DMS114 treated with DMSO at 0.1 percent for 48 hours (cell line): ENCODE measurements at regions not wholly inside any gene's neighbourhood (a gene's known extent, or its start where the extent isn't known, plus 50 kb on each side); places are given as distances from the start of the nearest gene placed in this dataset.

ENCODE experiments used
- DNase-seq: peaks from one replicate; lab custom pipeline; 2025; ENCODE audit not compliant: unreplicated experiment; lab: John Stamatoyannopoulos, UW

DNA sequence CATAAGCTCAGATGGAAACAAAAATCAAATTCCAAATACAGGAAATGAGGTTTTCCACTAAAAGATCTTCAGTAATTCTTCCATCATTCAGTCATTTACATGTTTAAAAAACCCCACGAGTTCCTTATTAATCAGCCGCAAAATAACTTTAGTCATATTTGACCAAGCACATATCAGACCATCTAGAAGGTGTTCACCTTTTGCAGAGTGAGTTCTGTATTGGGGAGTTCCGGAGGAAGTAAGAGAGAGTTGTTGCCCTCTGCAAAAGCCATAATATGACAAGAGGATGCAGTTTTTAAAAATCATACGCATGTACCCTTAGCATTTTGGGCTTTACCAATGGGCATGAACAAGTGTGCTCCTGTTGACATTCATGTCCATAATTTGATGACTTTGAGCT lies 61.6 kb downstream of the CCR1 start:
- DNase-seq = no peak

DNA sequence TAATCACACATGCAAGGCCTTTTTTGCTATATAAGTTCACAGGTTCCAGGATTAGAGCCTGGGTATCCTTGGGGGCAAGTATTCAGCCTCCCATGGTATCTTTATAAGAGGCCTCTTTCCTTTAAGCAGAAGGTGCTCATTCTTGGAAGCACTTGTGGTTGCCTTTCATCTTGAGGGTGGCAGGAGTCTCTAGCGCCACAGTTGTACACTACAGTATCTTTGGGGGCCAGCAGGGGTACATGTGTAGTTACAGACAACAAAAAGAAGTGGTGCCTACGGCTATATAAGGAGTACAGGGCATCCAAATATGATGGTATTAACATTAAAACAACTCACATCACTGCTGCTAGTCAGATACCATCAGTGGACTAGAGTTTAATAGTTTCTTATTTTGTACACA lies 62.1 kb downstream of the CCR1 start:
- no peak for DNase-seq

DNA sequence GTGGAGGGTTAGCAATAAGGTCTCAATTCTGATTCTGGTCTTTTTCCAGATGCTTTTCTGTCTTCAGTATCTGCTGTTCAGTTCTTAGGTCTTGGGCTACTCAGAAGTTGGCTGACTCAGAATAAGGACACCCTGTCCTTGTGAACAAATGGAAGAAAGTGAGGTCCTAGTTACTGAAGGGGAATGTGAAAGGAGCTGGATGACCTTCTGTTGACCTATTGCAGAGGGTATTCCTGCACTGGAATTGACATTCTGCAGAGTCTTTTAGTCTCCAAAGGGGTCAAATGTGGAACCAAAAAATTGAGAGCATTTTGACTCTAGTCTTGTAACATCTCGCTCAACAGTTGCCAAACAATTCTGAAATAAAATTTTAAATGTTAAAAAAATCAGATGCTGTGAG lies 63.0 kb downstream of the CCR1 start:
- DNase-seq = no peak

DNA sequence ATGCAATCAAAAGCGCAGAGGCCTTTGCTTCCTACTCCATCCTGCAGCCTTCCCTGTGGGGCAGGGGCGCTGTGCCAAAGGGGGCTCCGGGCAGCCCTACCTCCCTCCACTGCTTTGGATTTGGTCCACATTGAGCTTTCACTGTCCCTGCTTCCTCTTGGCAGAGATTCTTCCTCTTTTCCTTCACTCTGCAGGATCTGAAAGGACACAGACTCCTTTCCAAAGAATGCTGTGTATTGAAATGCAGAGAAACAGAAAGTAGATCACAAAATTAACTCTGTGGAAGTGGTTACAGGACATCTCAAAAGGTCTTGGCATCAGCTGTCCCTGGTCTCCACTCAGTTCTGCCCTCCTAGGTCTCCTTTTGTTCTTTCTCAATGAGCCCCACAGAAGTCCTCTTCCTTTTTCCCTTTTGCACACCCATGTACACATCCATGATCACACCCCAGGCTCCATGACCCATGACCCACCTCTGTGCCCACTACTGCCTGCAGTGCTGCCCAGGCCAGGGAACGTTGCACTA lies 64.1 kb downstream of the CCR1 start:
- no peak for DNase-seq

DNA sequence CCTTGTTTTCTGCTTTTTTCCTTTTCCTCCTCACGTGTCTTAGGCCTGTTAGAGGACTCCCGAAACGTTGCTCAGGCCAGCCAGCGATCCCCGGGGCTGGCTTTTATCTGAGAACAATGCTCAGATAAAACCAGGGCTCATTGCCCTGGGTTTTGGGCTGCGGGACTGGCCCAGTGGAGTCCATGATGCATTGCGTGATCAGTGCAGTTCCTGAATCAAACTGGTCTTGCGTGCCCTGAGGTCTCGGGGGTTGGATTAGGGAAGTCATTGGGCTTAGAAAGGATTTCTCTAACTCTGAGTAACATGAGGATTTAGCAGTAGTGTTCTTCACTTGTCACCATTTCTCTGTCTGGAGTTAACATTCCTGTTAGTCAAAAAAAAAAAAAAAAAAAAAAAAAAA lies 66.3 kb downstream of the CCR1 start:
- no peak for DNase-seq

DNA sequence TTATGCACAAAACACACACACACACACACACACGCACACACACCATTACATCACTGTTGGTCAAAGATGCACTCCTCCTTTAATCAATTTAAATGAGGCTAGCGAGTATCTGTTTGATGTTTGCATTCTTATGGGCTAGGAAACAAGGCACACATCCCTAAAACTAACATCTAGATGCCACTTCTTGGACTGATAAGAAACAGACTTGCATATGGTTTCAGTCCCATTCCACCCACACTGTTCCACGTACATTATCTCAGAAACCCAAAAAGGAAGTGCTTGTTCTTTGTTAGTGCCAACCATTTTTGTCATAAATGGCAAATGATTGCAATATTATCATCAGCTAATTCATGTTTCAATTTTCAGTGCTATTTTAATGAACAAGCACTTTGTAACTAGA lies 69.5 kb downstream of the CCR1 start:
- no peak for DNase-seq

DNA sequence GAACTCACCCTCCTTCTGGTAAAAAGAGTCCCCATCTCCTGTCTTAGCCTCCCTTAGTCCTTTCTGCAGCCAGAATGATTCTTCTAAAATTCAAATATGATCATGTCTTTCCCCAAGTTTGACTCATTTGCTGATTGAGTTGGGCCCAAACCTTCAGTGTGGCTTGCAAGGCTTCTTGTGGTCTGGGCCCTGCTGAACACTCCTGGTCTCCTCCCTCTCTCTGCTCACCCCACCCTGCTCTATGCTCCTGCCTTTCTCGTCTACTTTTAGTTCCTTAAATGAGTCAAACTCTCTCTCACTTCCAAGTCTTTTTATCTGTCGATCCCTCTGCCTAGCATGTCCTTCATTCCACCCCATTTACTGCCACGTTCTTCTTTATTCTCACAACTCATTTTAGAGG lies 72.6 kb downstream of the CCR1 start:
- DNase-seq = no peak

DNA sequence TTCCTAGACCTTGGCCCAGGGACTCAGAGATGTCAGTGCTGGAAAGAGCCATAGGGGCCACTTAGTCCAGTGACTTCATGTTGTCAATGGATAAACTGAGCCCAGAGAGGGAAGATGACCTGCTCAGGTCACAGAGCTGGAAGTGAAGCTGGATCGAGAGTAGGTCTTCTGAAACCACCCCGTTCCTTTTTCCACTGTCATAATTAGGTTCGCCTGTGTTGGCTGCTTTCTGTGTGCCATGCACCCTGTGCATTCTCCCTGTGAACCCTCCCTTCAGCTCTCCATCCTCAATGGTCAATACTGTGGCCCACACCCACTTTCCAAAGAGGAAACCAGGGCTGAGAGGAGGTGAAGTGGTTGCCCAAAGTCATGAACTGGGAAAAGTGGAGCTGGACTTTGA lies 74.8 kb downstream of the CCR1 start:
- DNase-seq = no peak

DNA sequence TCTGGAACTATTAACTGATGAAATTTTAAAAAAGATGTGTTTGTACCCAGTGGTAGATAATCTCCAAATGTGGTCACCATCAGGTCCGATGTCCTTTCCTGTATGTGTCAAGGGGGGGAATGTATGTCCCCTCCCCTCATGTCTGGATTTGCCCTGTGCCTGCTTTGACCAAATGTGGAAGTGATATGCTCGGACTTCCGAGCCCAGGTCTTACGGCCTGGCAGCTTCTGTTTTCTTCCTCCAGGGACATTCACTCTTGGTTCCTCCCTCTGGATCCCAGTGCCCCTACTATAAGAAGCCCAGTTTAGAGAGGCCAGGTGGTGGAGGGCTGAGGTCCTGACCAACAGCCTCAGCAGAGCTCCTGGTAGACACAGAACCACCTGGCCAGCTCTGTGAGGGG lies 75.5 kb downstream of the CCR1 start:
- no peak for DNase-seq

DNA sequence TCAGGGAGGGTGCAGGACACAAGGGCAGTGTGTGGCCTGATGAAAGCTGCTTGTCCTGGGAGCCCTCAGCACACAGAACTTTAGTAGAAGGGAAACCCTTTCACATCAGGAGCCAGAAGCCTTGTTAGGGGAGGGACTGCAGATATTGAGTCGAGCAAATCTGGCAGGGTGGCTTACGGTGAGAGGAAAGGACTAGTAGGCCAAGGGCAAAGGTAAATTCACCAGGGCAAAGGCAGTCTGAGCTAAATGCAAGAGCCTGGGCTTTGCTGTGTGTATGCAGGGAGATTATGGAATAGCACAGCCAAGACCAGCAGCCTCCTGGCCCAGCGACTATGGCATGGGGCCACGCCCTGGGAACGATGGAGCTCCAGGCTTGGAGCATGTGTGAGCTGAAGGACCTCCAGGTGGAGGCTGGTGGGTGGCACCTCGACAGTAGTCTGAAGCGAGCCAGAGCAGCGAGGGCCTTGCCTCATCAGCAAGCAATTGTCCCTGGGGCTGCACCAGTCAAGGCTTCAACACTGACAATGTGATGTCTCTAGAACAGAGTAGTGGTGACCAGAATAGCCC lies 76.1 kb downstream of the CCR1 start:
- no peak for DNase-seq

DNA sequence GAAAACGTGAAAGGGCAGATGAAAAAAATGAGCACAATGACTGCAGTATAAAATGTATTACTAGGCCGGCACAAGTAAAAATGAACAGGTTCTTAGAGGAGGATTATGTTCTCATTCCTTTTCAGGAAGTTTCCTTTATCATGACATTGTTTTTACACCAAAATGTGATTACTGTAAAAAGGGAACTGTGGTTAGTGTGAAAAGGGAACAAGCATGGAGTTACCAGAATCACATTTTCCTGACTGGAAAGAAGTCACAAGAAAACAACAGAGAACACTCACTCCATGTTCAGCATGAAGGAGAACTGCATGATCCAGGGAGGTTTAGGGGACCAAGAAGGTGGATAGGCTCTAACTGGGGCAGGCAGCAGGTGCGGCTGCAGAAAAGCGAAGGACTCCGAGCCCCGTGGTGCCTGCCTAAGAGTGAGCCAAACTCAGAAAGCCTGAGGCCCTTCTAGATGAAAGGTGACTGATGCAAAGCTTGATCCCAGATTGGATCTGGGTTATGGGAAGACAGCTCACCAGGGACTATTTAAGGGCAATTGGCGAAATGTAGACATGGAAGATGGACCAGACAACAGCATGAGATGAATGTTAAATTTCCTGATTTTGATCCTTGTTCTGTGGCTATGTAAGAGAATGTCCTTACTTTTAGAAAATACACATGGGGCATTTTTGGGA lies 77.3 kb downstream of the CCR1 start:
- DNase-seq = no peak

DNA sequence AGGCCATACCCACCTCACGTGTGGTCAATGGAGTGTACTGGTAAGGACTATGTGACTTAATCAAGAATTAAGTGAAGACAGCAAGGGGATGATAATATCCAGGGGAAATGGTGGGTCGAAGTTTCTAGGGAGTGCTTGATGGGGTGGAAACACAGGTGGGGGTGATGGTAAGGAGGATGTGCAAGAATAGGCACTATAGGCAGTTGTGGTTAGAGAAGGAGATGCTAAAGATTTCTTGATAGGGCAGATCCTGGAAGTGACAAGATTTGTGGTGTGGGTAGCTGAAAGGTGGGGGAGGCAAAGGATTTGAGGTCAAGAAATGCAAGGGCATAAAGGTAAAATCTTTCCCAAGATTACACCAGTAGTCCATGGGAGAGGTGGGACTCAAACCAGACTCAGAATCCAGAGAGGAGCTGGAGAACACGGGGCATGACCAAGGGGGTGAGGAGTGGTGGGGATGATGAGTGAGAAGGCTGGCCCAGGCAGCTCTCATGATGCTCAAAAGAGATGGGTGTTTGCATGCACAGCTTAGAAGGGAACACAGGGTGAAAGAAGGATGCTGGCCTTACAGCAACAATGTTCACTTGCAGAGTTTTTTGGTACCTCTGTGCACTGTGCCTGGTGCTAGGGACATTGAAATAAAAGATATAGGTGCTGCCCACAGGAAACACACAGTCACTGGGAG lies 78.4 kb downstream of the CCR1 start:
- no peak for DNase-seq

DNA sequence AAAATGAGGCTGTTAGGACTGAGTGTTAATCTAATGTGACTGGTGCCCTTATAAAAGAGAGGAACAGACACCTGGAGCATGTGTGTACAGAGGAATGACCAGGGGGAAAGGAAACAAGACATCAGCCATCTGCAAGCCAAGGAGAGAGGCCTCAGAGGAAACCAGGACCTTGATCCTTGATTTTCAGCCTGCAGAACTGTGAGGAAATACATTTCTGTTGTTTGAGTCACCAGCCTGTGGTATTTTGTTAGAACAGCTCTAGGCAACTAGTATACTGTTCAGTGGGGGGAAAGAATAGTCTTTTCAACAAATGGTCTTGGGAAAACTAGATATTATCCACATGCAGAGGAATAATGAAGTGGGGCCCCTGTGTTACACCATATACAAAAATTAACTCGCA lies 80.6 kb downstream of the CCR1 start:
- DNase-seq = no peak

DNA sequence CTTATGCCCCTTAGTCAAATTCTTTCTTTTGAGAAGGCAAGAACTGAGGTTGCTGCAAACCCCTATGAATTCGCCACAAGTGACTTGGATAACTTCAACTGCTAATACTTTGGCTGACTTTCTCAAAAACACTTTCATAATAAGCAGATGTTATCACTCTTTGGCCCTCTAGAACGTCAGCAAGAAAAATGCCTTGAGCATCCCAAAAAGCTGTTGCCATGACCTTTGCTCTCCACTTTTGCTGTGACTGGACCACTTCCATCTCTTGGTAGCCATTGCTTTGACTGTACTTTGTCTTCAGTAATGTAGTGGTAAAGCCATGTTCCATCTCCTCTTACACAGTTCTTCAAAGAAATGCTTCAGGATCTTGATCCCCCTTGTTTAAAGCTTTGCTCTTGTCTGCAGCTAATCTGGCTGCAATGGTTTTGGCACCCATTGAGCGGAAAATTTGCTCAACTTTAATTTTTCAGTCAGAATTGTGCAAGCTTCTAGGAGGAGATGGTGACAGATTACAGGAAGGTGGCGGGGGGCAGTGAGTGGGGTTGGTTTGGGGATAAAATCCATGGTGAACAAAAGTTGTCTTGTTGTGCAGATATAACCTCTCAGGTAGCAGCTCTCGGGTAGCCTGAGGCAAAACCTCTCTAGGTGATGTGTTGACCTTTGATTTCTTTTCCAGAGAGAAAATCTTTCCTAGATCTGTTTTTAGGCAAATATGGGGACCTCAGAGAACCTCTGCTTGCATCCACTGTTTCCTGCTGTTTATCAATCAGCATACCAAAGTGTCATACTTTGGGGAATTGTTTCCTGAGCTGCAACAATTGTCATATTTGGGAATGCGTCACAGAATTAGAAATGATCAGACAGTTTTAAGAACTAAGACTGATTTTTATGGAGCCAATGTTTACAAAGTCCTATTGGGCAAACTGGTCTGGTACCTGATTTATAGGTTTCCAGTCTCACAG lies 83.6 kb downstream of the CCR1 start:
- no peak for DNase-seq

DNA sequence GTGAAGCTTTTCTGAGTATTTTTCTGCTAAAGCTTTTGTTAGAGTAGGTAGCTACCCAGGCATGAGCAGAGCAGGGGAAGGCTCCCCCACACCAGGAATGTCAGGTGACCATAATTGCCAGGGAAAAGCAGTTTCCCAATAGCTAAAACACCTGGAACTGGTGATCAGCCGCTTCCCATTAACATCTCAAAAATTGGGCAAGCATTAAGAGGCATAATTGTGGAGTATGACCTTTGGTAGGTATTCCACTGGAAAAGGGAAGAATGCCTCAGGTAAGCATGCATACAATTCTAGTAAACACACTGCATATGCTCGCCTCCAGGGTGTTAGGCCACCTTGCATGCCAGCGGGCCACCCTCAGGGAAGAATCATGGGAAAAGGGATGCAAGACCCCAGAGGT lies 84.5 kb downstream of the CCR1 start:
- DNase-seq = no peak

DNA sequence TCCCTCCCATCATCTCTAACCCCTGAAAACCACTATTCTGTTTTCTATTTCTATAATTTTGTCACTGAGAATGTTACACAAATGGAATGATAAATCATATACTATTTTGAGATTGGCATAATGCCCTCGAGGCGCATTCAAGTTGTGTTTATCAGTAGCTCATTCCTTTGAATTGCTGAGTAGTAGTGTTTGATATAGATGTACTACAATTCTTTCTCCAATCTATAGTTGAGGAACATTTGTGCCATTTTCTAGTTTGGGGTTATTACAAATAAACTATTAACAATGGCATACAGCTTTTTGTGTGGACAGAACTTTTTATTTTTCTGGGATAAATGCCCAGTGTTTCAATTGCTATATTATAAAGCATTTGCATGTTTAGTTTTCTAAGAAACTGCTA lies 86.0 kb downstream of the CCR1 start:
- no peak for DNase-seq

DNA sequence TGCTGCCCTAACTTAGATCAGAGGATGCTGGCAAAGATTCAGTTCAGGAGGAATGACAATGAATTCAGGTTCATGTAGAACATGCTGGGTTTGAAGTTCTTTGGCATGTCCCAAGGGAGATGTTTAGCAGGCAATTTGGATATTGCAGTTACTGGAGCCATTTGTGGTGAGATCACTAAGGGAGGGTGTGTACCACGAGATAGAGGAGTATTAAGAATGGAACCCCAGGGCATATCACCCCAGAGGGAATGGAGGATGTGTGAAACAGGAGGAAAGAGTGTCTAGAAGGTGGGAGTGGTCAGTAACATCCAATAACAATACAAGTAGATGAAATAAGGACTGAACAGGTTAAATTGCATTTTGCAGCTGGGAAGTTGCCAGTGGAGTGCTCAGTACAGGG lies 87.1 kb downstream of the CCR1 start:
- no peak for DNase-seq

DNA sequence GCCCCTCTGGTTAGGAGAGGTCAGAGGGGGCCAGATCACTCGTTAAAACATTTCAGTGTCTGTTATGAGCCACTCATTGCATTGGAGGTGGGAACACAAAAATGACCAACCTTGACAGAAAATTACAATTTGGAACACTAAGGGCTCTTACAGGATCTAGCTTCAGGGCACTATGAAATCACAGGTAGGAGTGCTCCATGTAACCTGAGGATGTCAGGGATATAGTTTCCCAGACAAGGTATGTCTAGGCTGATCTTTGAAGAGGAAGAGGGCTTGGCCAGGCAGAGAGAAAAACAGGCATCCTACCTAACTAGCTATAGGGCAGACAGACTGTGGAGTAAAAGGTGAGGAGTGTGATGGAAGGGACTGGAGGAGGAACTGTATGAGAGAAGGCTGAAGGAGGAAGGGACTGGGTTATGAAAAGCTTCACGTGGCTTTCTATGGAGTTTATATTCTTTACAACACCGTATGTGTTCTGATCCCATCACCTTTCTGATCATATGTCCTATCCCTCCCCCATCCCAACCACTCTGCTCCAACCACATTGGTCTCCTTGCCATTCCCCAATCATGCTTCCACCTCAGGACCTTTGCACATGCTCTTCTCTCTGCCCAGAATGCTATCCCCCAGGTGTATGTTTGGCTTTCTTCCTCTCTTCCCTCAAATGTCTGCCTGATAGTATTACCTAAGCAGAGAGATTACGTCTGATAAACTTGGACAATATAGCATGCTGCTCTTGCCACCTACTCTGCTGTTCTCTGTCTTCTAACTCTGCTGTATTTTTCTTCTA lies 88.2 kb downstream of the CCR1 start:
- DNase-seq = no peak

DNA sequence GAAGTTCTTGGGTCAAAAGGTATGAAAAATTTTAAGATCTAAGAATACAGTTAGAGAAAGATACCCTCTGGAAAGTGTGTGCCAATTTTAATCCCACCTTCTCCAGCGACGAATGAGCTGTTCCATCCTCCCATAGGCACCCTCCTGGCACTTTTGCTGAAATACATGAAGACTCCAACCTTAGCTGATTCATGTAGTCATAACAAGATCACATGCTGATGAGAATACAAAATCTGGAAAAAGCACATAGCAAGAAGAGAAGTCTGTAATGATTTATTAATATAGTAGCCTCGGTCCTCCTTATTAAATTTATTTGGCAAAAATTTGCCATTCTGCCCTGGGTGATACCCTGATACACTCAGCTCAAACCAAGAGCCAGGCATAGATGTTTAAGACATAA lies 88.9 kb downstream of the CCR1 start:
- no peak for DNase-seq

DNA sequence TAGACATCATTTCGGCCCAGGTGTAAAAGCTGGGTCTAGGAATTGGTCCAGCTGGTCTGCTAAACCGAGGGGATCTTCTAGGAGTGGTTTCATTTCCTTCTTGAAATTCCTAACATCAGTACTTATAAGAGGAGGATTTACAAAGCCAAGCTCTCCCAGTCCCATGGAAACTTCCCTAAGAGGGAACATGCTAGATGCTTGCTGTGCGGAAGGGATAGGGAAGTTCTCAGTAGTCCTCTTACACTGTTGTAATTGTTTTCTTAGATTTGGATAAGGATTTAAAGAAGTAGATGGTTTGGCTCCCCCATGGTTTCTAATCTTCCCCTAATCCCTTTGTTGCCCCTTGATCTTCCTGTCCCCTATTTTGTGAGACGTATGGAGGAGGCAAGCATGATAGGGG lies 89.7 kb upstream of the XCR1 start:
- DNase-seq = no peak
